ENCODE measurements at regions not wholly inside any gene's neighbourhood (a gene's known extent, or its start where the extent isn't known, plus 50 kb on each side); places are given as distances from the start of the nearest gene placed in this dataset.

DNA sequence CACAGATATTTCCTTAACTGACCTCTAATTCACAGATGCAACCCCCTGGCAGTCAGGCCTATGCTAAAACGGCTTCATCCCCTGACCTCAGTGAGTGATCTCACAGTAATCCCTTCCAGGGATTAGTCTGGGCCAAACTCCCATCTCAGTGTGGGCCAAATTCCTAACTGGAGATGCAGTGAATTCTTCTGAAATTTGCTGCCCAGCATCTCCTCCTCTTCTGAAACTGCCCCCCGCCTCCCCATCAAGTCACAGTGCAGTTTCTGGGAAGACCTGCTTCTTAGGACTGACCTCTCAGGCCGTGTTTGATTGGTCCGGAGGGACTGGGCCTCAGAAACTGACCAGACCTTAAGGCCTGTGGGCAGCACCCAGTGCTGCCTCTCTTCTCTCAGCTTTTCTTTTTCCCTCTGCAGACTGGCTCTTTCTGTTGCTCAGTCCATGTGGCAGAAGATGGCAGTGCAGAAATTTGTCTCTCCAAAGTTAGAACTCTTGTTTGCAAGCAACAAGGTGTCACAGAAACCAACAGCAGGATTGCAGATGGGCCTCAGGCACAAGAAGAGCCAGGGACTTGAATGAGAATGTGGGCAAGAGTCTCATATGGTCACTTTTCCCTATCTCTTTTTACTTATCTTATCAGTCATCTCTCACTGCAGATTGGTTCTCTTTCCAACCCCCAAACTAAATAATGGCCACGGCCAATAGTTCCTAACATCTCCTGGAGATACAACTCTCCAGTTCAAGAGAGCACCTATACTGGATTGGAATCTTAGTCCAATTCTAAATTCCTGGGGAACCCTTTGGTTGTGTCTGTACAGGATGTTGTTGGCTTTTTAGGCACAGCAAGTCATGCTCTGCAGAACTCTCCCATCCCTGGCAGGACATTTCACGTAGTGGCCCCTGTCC, 95.5 kb upstream of the RALGPS2 start:
- H3K9ac ChIP-seq, result no peak overlapping the region
- H3K4me1 Mint-ChIP-seq, result peaks cover 31% of the 10 kb centered on the region
- no peaks in the 10 kb centered on the region for H3K27me3 ChIP-seq

DNA sequence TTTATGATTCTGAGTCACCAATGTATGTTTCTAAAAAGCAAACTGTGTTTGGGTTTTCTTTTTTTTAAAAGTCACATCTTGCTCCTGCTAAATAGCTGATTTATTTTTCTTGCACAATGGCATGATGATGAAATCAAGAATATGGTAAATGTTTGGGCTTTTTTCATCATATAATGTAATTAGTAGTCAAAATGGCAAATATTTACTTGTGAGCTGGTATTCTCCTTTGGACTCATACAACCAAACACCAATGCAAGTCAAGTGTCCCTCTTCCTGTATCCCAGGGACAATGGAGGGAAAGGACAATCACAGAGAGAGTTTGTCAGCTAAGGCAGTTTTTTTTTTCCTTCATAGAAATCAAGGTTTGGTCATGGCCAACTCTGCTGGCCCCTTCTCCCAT, 94.6 kb upstream of the RALGPS2 start:
- no peak overlapping the region for H3K4me2 ChIP-seq
- no peaks in the 10 kb centered on the region for H3K36me3 ChIP-seq
- no peaks in the 10 kb centered on the region for H3K79me2 ChIP-seq (ENCODE audit: low read depth)
- no peak overlapping the region for H2AFZ ChIP-seq (replicated peaks)
- peaks cover 31% of the 10 kb centered on the region for H3K4me1 Mint-ChIP-seq
- no peaks in the 10 kb centered on the region for H3K9me3 Mint-ChIP-seq
- H3K9ac ChIP-seq, result no peak overlapping the region
- H3K27ac Mint-ChIP-seq, result no peak overlapping the region
- H3K27me3 ChIP-seq, result no peaks in the 10 kb centered on the region
- TF ChIP-seq EZH2phosphoT487 (IDR thresholded peaks at IDR 0.05) (no peak), EZH2 (IDR thresholded peaks at IDR 0.05) (no peak)
- TF ChIP-seq, protein P1, sequence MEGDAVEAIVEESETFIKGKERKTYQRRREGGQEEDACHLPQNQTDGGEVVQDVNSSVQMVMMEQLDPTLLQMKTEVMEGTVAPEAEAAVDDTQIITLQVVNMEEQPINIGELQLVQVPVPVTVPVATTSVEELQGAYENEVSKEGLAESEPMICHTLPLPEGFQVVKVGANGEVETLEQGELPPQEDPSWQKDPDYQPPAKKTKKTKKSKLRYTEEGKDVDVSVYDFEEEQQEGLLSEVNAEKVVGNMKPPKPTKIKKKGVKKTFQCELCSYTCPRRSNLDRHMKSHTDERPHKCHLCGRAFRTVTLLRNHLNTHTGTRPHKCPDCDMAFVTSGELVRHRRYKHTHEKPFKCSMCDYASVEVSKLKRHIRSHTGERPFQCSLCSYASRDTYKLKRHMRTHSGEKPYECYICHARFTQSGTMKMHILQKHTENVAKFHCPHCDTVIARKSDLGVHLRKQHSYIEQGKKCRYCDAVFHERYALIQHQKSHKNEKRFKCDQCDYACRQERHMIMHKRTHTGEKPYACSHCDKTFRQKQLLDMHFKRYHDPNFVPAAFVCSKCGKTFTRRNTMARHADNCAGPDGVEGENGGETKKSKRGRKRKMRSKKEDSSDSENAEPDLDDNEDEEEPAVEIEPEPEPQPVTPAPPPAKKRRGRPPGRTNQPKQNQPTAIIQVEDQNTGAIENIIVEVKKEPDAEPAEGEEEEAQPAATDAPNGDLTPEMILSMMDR (IDR thresholded peaks at IDR 0.05), result no peak
- H3K36me3 Mint-ChIP-seq, result no peaks in the 10 kb centered on the region
- DNase-seq (ENCODE audit: low spot score), result no peak
- H4K20me1 ChIP-seq (ENCODE audit: low read depth), result no peaks in the 10 kb centered on the region
- H3K4me3 ChIP-seq, result no peak overlapping the region
- peaks cover 4% of the 10 kb centered on the region for H3K27me3 Mint-ChIP-seq (ENCODE audit: insufficient read depth, low read depth)
- H3K27ac ChIP-seq, result no peak overlapping the region
- H3F3A ChIP-seq (ENCODE audit: low read depth), result peaks cover 18% of the 10 kb centered on the region
- H3K4me1 ChIP-seq, result peaks cover 14% of the 10 kb centered on the region
- no peak overlapping the region for H3K4me3 Mint-ChIP-seq
- H3K9me3 ChIP-seq (ENCODE audit: low read depth), result no peaks in the 10 kb centered on the region

More for the DNA sequence above, 95.5 kb upstream of the RALGPS2 start:
- Mint-ChIP-seq H3K27ac (peak overlapping the region; percentile 94), H3K4me3 (no peak overlapping the region), H3K36me3 (peaks cover 2% of the 10 kb centered on the region), H3K27me3 (ENCODE audit: insufficient read depth, low read depth) (peaks cover 4% of the 10 kb centered on the region), H3K9me3 (peaks cover 2% of the 10 kb centered on the region)
- peaks cover 14% of the 10 kb centered on the region for H3K4me1 ChIP-seq
- H2AFZ ChIP-seq (replicated peaks), result peak overlapping the region; percentile 56
- H3K4me3 ChIP-seq, result no peak overlapping the region
- H3K9me3 ChIP-seq (ENCODE audit: low read depth), result no peaks in the 10 kb centered on the region
- DNase-seq (ENCODE audit: low spot score), result peak; percentile 84
- peak overlapping the region; percentile 43 for H3K4me2 ChIP-seq
- TF ChIP-seq, protein P1 (IDR thresholded peaks at IDR 0.05), result peak; percentile 15
- TF ChIP-seq EZH2phosphoT487 (IDR thresholded peaks at IDR 0.05), result no peak
- no peak for TF ChIP-seq EZH2 (IDR thresholded peaks at IDR 0.05)
- no peaks in the 10 kb centered on the region for H3K36me3 ChIP-seq
- no peaks in the 10 kb centered on the region for H3K79me2 ChIP-seq (ENCODE audit: low read depth)
- H3K27ac ChIP-seq, result peak overlapping the region; percentile 83
- peaks cover 18% of the 10 kb centered on the region for H3F3A ChIP-seq (ENCODE audit: low read depth)
- no peaks in the 10 kb centered on the region for H4K20me1 ChIP-seq (ENCODE audit: low read depth)

DNA sequence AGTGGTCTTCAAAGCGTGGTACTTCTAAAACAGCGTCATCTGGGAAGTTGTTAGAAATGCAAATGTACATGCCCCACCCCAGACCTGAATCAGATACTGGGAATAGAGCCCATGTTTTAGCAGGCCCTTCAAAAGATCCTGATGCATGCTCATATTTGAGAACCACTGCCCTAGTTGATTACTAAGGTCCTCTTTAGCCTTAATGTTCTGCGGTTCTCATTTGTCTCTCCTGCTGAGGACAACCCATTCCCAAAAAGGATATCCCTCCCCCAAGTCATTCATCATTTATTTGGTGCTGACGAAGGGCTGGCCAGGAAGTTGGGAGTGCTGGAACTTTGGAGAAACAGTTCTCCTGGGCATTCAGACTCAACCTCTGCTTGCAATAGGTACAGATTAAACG, 92.4 kb upstream of the RALGPS2 start:
- H3K27ac ChIP-seq, result no peak overlapping the region
- H3K36me3 Mint-ChIP-seq, result peaks cover 2% of the 10 kb centered on the region
- H3K4me3 ChIP-seq, result no peak overlapping the region
- H3K9me3 Mint-ChIP-seq, result no peaks in the 10 kb centered on the region
- H4K20me1 ChIP-seq (ENCODE audit: low read depth), result no peaks in the 10 kb centered on the region
- H3K36me3 ChIP-seq, result no peaks in the 10 kb centered on the region
- DNase-seq (ENCODE audit: low spot score), result no peak
- no peaks in the 10 kb centered on the region for H3K9me3 ChIP-seq (ENCODE audit: low read depth)
- H3F3A ChIP-seq (ENCODE audit: low read depth), result peaks cover 18% of the 10 kb centered on the region
- no peak overlapping the region for H3K27ac Mint-ChIP-seq
- H3K4me1 ChIP-seq, result peaks cover 14% of the 10 kb centered on the region
- H3K4me1 Mint-ChIP-seq, result peaks cover 20% of the 10 kb centered on the region
- H3K4me2 ChIP-seq, result no peak overlapping the region
- peaks cover 4% of the 10 kb centered on the region for H3K27me3 Mint-ChIP-seq (ENCODE audit: insufficient read depth, low read depth)
- H3K27me3 ChIP-seq, result no peaks in the 10 kb centered on the region
- no peak overlapping the region for H3K9ac ChIP-seq
- TF ChIP-seq, protein P1 (IDR thresholded peaks at IDR 0.05), result no peak
- TF ChIP-seq EZH2phosphoT487 (IDR thresholded peaks at IDR 0.05) (no peak), EZH2 (IDR thresholded peaks at IDR 0.05) (no peak)
- no peak overlapping the region for H3K4me3 Mint-ChIP-seq
- H2AFZ ChIP-seq (replicated peaks), result peak overlapping the region; percentile 7
- H3K79me2 ChIP-seq (ENCODE audit: low read depth), result no peaks in the 10 kb centered on the region
